HCT116 (cell line): ENCODE measurements at regions not wholly inside any gene's neighbourhood (a gene's known extent, or its start where the extent isn't known, plus 50 kb on each side); places are given as distances from the start of the nearest gene placed in this dataset.

Experiments
- ATAC-seq: fragments of 200-7000 bp; cut with Tn5 transposase; 2 replicates; pipeline ENCODE4 v1.9.1; 2020; ENCODE audit warnings: mild to moderate bottlenecking, moderate library complexity
- BruUV-seq: library from RNA; stranded (reverse); fragments of 400-500 nt; replicated peaks from 2 replicates; lab custom pipeline; 2021; lab: Mats Ljungman, UMichigan
- CTCF ChIA-PET: fragments of 300-600 bp; sonication (Branson Sonifier 250); formaldehyde crosslinking; loops from one replicate; lab custom pipeline; 2021; ENCODE audit warnings: antibody characterized with exemption; lab: Charles Lee
- POLR2A ChIA-PET: fragments of 300-600, 350-600 bp; sonication (Branson Sonifier 250); formaldehyde crosslinking; loops from one replicate; lab custom pipeline; 2021; ENCODE audit warnings: antibody characterized with exemption; lab: Charles Lee
- RAD21 ChIA-PET, 2 experiments: fragments of 300-600 bp; sonication (Branson Sonifier 250); formaldehyde crosslinking; loops; one replicate each; lab custom pipeline; 2023; ENCODE audit warnings: low total read pairs in 2 of 2; ENCODE audit not compliant: uncharacterized antibody in 2 of 2, unreplicated experiment in 2 of 2, low non-redundant PET in 1 of 2; lab: Charles Lee
- DNase-seq: peaks from one replicate; pipeline ENCODE4 v3.0.0-alpha.2; 2010; ENCODE audit warnings: low read depth, low spot score
- H2AFZ ChIP-seq: fragments of 200-600 bp; shearing (Covaris generic), sonication (generic); 2 replicates; pipeline ENCODE4 v1.6.1; 2017; ENCODE audit warnings: low read depth, mixed run types, mixed read lengths, antibody characterized with exemption, low read length; ENCODE audit not compliant: poor library complexity, severe bottlenecking
- H3K27ac ChIP-seq: 2 replicates; pipeline ENCODE4 v1.5.1; 2012; ENCODE audit warnings: low read depth, low read length
- H3K27me3 ChIP-seq: fragments of 200-600 bp; sonication (generic); 2 replicates; pipeline ENCODE4 v1.6.1; 2016; ENCODE audit warnings: mixed run types, low read length, mixed read lengths; ENCODE audit not compliant: insufficient read depth
- H3K36me3 ChIP-seq, 2 experiments: fragments of 200-500 bp in 1 of 2; fragments of 200-600 bp in 1 of 2; sonication (Bioruptor generic) in 1 of 2; sonication (generic) in 1 of 2; 2 replicates each; pipeline versions ENCODE4 v1.5.1 to v1.6.1; 2014 to 2016; ENCODE audit warnings: low read length in 2 of 2, inconsistent platforms in 1 of 2, mixed read lengths in 1 of 2, mixed run types in 1 of 2; ENCODE audit not compliant: insufficient read depth in 2 of 2, control insufficient read depth in 1 of 2
- H3K4me1 ChIP-seq, 2 experiments: fragments of 200-600 bp in 1 of 2; sonication (generic) in 1 of 2; 2 replicates each; pipeline versions ENCODE4 v1.5.1 to v1.6.1; 2012 to 2017; ENCODE audit warnings: low read length in 2 of 2, inconsistent platforms in 1 of 2, mild to moderate bottlenecking in 1 of 2, mixed read lengths in 1 of 2, mixed run types in 1 of 2, moderate library complexity in 1 of 2; ENCODE audit not compliant: insufficient read depth in 2 of 2, control insufficient read depth in 1 of 2
- H3K4me2 ChIP-seq: fragments of 200-600 bp; sonication (generic); 2 replicates; pipeline ENCODE4 v1.6.1; 2017; ENCODE audit warnings: mixed run types, low read length, mixed read lengths
- H3K4me3 ChIP-seq, 2 experiments: fragments of 200-600 bp in 1 of 2; sonication (generic) in 1 of 2; replicated peaks in 1 of 2; 2 replicates each; pipeline ENCODE4 v1.5.1; 2011 to 2016; ENCODE audit warnings: low read length in 2 of 2, control low read depth in 1 of 2, low read depth in 1 of 2, mild to moderate bottlenecking in 1 of 2, mixed read lengths in 1 of 2, mixed run types in 1 of 2
- H3K79me2 ChIP-seq: fragments of 200-600 bp; sonication (generic); 2 replicates; pipeline ENCODE4 v1.6.1; 2017; ENCODE audit warnings: mild to moderate bottlenecking, mixed run types, low read length, moderate library complexity, mixed read lengths; ENCODE audit not compliant: insufficient read depth
- H3K9ac ChIP-seq: fragments of 200-600 bp; sonication (generic); 2 replicates; pipeline ENCODE4 v1.6.1; 2016; ENCODE audit warnings: low read length, mixed read lengths
- H3K9me2 ChIP-seq: fragments of 200-600 bp; sonication (generic), shearing (Covaris generic); 2 replicates; pipeline ENCODE4 v1.6.1; 2017; ENCODE audit warnings: mixed run types, mild to moderate bottlenecking, moderate library complexity; ENCODE audit not compliant: insufficient read depth
- H3K9me3 ChIP-seq, 2 experiments: fragments of 200-500 bp in 1 of 2; fragments of 200-600 bp in 1 of 2; sonication (Bioruptor generic) in 1 of 2; sonication (generic) in 1 of 2; 2 replicates each; pipeline ENCODE4 v1.6.1; 2014 to 2017; ENCODE audit warnings: low read length in 2 of 2, mixed read lengths in 2 of 2, inconsistent platforms in 1 of 2, low read depth in 1 of 2, mild to moderate bottlenecking in 1 of 2, mixed run types in 1 of 2, moderate library complexity in 1 of 2; ENCODE audit not compliant: control insufficient read depth in 1 of 2, insufficient read depth in 1 of 2
- H4K20me1 ChIP-seq: fragments of 200-600 bp; sonication (generic), shearing (Covaris generic); 2 replicates; pipeline ENCODE4 v1.6.1; 2017; ENCODE audit warnings: mixed run types, mild to moderate bottlenecking, moderate library complexity; ENCODE audit not compliant: insufficient read depth
- CBX3 ChIP-seq: IDR thresholded peaks from 2 replicates; pipeline ENCODE4 v1.6.1; 2012; ENCODE audit warnings: low read depth
- CEBPB ChIP-seq: IDR thresholded peaks from 2 replicates; pipeline ENCODE4 v1.6.1; 2012; ENCODE audit warnings: low read depth
- ELF1 ChIP-seq: IDR thresholded peaks from 2 replicates; pipeline ENCODE4 v1.6.1; 2012; ENCODE audit warnings: low read depth, borderline replicate concordance
- JUND ChIP-seq: IDR thresholded peaks from 2 replicates; pipeline ENCODE4 v1.6.1; 2012
- MAX ChIP-seq: IDR thresholded peaks from 2 replicates; pipeline ENCODE4 v1.6.1; 2012
- RAD21 ChIP-seq: IDR thresholded peaks from 2 replicates; pipeline ENCODE4 v1.6.1; 2012; ENCODE audit warnings: low read depth, mild to moderate bottlenecking
- REST ChIP-seq: IDR thresholded peaks from 2 replicates; pipeline ENCODE4 v1.6.1; 2012; ENCODE audit warnings: low read depth
- SP1 ChIP-seq: IDR thresholded peaks from 2 replicates; pipeline ENCODE4 v1.6.1; 2012; ENCODE audit warnings: low read depth
- SRF ChIP-seq: IDR thresholded peaks from 2 replicates; pipeline ENCODE4 v1.6.1; 2012; ENCODE audit warnings: low read depth
- TCF7L2 ChIP-seq: IDR thresholded peaks from 2 replicates; pipeline ENCODE4 v1.7.0; 2011; ENCODE audit warnings: borderline replicate concordance, inconsistent platforms; ENCODE audit not compliant: insufficient read depth, insufficient read length; ENCODE audit errors: extremely low read depth
- YY1 ChIP-seq: IDR thresholded peaks from 2 replicates; pipeline ENCODE4 v1.6.1; 2011; ENCODE audit warnings: low read length, low read depth, moderate library complexity, mild to moderate bottlenecking; ENCODE audit not compliant: insufficient replicate concordance; ENCODE audit errors: extremely low read depth
- ZFX ChIP-seq: fragments of 450-650 bp; IDR thresholded peaks from 2 replicates; pipeline ENCODE4 v1.6.1; 2017
- ZNF274 ChIP-seq: fragments of 200-500 bp; sonication (Bioruptor generic); IDR thresholded peaks from 2 replicates; pipeline ENCODE4 v1.6.1; 2014; ENCODE audit warnings: mild to moderate bottlenecking, low read depth, low read length, inconsistent platforms
- intact Hi-C: fragments of 100-400 bp; cut with micrococcal nuclease; formaldehyde crosslinking; loops from 2 replicates; pipeline ENCODE4 v1.10.0; 2022
- TF ChIP-seq, protein P1 (sequence below): IDR thresholded peaks from 2 replicates; pipeline ENCODE4 v1.6.1; 2011; ENCODE audit warnings: mild to moderate bottlenecking, low read length, moderate library complexity; ENCODE audit not compliant: insufficient replicate concordance; ENCODE audit errors: extremely low read depth
- TF ChIP-seq, protein P2 (sequence below): IDR thresholded peaks from 2 replicates; pipeline ENCODE4 v1.6.1; 2012
- TF ChIP-seq, protein P3 (sequence below), 3 experiments: fragments of 200-600 bp in 1 of 3; sonication (generic) in 1 of 3; IDR thresholded peaks in 2 of 3; conservative IDR thresholded peaks in 1 of 3; 2 replicates each; pipeline ENCODE4 v1.5.1; 2012 to 2017; ENCODE audit warnings: low read depth in 2 of 3, low read length in 2 of 3, antibody characterized with exemption in 1 of 3, borderline replicate concordance in 1 of 3, control low read depth in 1 of 3, mild to moderate bottlenecking in 1 of 3, mixed read lengths in 1 of 3, mixed run types in 1 of 3, moderate library complexity in 1 of 3; ENCODE audit not compliant: insufficient read depth in 1 of 3

- TF ChIP-seq, protein P1, sequence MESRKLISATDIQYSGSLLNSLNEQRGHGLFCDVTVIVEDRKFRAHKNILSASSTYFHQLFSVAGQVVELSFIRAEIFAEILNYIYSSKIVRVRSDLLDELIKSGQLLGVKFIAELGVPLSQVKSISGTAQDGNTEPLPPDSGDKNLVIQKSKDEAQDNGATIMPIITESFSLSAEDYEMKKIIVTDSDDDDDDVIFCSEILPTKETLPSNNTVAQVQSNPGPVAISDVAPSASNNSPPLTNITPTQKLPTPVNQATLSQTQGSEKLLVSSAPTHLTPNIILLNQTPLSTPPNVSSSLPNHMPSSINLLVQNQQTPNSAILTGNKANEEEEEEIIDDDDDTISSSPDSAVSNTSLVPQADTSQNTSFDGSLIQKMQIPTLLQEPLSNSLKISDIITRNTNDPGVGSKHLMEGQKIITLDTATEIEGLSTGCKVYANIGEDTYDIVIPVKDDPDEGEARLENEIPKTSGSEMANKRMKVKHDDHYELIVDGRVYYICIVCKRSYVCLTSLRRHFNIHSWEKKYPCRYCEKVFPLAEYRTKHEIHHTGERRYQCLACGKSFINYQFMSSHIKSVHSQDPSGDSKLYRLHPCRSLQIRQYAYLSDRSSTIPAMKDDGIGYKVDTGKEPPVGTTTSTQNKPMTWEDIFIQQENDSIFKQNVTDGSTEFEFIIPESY: no peak
- TF ChIP-seq RAD21: no peak
- no peak for TF ChIP-seq ZNF274
- TF ChIP-seq MAX: no peak
- TF ChIP-seq YY1: no peak
- no peak for TF ChIP-seq JUND
These were observed 210.8 kb downstream of the C12orf50 start (continued) for GRCh38 chr12:87818441-87818840.

- H3K27me3 ChIP-seq: no peaks in the 10 kb centered on the region
- no peak overlapping the region for H2AFZ ChIP-seq
- H3K9me3 ChIP-seq: no peaks in the 10 kb centered on the region
- no peak overlapping the region for H3K9ac ChIP-seq
- POLR2A ChIA-PET: no interaction called here
- H4K20me1 ChIP-seq: no peaks in the 10 kb centered on the region
- H3K9me2 ChIP-seq: no peaks in the 10 kb centered on the region
- DNase-seq (no peak), ATAC-seq (no peak)
- no peak overlapping the region for H3K4me3 ChIP-seq
- H3K4me1 ChIP-seq: peaks cover 0 to 13% of the 10 kb centered on the region in 2 experiments; a peak in 2 of 4 replicates
- BruUV-seq: no TSS peak
- no peak overlapping the region for H3K27ac ChIP-seq
- CTCF ChIA-PET: no interaction called here
- RAD21 ChIA-PET: no interaction called here
- no peak overlapping the region for H3K4me2 ChIP-seq
- intact Hi-C loops: no loop called here
- H3K36me3 ChIP-seq: no peaks in the 10 kb centered on the region
- no peaks in the 10 kb centered on the region for H3K79me2 ChIP-seq
- TF ChIP-seq ELF1: no peak
- no peak for TF ChIP-seq SRF
- TF ChIP-seq JUND: no peak
- no peak for TF ChIP-seq YY1
- no peak for TF ChIP-seq MAX
- no peak for TF ChIP-seq ZFX
- no peak for TF ChIP-seq CEBPB
- TF ChIP-seq CBX3: no peak
- TF ChIP-seq, protein P2, sequence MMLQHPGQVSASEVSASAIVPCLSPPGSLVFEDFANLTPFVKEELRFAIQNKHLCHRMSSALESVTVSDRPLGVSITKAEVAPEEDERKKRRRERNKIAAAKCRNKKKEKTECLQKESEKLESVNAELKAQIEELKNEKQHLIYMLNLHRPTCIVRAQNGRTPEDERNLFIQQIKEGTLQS: no peak
- no peak for TF ChIP-seq TCF7L2
- no peak for TF ChIP-seq REST
- TF ChIP-seq, protein P3, sequence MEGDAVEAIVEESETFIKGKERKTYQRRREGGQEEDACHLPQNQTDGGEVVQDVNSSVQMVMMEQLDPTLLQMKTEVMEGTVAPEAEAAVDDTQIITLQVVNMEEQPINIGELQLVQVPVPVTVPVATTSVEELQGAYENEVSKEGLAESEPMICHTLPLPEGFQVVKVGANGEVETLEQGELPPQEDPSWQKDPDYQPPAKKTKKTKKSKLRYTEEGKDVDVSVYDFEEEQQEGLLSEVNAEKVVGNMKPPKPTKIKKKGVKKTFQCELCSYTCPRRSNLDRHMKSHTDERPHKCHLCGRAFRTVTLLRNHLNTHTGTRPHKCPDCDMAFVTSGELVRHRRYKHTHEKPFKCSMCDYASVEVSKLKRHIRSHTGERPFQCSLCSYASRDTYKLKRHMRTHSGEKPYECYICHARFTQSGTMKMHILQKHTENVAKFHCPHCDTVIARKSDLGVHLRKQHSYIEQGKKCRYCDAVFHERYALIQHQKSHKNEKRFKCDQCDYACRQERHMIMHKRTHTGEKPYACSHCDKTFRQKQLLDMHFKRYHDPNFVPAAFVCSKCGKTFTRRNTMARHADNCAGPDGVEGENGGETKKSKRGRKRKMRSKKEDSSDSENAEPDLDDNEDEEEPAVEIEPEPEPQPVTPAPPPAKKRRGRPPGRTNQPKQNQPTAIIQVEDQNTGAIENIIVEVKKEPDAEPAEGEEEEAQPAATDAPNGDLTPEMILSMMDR (IDR thresholded peaks at IDR 0.05 in 2 of 3, conservative IDR thresholded peaks at IDR 0.05 in 1 of 3; ENCODE audit: borderline replicate concordance in 1 of 3, insufficient read depth in 1 of 3, low read depth in 2 of 3, low read length in 2 of 3): no peak
- no peak for TF ChIP-seq SP1
- TF ChIP-seq ZNF274: no peak
These were observed 213.2 kb downstream of the C12orf50 start for GRCh38 chr12:87815771-87816585.
